Tongue (tissue), 1 donor: ENCODE measurements at regions not wholly inside any gene's neighbourhood (a gene's known extent, or its start where the extent isn't known, plus 50 kb on each side); places are given as distances from the start of the nearest gene placed in this dataset.

Experiments
- DNase-seq: peaks from one replicate; pipeline ENCODE4 v3.0.0-alpha.2; 2015

DNA sequence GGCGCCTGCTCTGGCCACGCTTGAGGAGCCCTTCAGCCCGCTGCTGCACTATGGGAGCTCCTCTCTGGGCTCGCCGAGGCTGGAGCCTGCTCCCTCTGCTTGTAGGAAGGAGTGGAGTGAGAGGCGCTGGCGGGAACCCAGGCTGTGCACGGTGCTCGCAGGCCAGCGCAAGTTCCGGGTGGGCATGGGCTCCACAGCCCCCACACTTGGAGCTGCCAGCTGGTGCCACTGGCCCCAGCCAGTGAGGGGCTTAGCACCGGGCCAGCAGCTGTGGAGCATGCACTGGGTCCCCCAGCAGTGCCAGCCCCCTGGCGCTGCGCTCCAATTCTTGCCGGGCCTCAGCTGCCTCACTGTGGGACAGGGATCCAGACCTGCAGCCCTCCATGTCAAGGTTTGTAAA is 122.1 kb upstream of the CD180 start:
- DNase-seq: no peak

DNA sequence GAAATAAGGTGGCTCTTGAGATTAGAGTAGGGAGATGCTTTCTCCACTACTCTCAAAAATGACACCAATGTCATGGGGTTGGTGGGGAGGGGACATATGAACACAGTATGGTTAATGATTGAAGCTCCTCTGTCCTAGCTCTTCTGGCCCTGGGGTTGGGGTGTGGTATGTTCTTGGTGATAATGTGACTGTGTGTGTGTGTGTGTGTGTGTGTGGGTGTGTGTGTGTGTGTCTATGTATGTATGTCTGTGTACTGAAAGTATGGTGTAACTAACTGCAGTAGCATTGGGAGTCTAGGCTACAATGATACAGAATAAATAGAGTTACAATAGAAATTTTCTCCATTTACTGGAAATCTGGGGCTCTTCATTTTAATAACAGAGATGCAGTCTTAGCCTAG is 121.0 kb upstream of the CD180 start:
- DNase-seq: no peak

DNA sequence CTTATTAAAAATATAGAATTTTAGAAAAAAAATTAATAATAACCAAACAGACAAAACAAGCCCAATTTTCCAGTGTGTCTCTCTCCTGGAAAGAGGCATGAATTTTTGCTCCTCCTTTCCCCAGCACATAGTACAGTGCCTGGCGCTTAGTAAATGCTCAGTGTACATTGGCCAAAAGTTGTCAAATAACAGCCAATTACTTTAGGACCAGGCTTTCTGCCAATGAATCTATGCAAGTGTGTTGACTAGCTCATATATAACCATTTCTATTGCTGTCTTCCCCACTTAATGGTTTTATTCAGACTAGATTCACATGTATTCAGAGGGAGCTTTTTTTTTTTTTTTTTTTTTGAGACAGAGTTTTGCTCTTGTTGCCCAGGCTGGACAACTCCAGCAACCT is 120.1 kb upstream of the CD180 start:
- no peak for DNase-seq

DNA sequence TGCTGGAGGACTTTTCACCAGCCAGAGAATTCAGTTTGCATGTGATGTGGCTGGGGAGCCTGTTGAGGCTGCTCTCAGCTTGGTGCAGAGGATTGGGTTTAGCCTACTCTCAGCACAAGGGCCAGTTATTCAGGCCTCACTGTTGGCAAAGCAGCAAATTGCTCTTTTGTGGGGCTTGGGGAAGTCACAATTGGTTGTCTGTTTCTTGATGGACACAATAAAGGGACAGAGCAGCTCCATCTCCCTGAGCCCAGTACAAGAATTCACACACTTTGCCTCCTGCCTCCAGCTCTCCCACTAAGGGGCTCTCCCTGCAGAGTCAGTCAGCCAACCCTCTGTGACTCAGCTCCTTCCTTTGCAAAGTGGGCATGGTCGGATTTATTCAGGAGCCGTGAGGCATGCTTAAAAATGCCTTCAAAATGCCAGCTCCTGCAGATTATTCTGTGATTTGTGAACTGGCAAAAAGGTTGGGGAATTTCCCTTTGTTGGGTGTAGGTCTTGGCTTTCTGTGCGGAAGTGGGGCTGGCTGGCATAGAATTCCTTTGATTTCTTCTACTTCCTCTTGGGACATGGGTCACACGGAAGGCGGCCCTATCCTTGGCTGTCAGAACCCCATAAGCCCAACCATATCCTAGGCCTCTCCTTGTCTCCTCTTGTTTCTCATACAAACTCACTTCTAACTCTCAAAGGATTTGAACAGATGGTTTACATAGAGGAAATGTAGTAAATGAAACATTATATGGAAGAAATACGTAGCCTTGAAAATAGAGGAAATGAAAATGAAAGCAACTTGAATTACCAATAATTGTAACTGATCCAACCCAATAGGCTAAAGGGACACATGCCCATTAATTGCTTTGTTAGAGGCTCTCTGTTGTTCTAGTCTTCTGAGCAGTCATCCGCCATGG is 118.7 kb upstream of the CD180 start:
- peak; percentile 40 for DNase-seq

DNA sequence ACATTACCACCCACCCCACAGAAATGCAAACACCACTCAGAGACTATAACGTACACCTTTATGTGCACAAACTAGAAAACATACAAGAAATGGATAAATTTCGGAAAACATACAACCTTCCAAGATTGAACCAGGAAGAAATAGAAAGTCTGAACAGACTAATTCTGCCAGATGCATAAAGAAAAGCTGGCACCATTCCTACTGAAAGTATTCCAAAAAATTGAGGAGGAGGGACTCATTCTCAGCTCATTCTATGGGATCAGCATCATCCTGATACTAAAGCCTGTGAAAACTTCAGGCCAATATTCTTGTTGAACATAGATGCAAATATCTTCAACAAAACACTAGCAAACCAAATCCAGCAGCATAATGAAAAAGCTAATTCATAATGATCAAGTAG is 115.1 kb upstream of the CD180 start:
- no peak for DNase-seq

DNA sequence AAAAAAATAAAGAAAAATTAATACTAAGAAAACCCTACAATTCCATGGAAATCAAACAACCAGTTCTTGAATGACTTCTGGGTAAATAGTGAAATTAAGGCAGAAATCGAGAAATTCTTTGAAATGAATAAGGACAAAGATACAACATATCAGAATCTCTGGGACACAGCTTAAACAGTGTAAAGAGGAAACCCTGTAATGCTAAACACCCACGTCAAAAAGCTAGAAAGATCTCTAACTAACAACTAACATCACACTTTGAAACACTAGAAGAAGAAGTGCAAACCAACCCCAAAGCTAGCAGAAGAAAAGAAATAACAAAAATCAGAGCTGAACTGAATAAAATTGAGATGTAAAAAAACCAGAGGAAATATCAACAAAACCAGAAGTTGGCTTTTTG is 114.6 kb upstream of the CD180 start:
- no peak for DNase-seq

DNA sequence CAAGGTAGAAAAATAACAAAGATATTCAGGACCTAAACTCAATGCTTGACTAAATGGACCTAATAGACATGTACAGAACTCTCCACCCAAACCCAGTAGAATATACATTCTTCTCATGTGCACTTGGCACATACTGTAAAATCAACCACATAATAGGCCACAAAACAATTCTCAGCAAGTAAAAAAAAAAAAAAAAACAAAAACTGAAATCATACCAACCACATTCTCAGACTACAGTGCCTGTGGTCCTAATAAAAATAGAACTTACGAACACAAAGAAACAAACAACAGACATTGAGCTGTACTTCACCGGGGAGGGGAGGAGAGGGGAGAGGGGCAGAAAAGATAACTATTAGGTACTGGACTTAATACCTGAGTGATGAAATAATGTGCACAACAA is 114.1 kb upstream of the CD180 start:
- DNase-seq: no peak

DNA sequence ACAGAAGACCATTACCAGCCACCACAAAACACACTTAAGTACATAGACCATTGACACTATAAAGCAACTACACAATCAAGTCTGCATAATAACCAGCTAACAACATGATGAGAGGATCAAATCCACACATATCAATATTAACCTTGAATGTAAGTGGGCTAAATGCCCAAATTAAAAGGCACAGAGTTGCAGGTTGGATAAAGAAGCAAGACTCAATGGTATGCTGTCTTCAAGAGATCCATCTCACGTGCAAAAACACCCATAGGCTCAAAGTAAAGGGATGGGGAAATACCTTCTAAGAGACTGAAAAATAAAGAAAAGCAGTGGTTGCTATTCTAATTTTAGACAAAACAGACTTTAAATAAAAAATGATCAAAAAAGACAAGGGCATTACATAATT is 113.6 kb upstream of the CD180 start:
- no peak for DNase-seq

DNA sequence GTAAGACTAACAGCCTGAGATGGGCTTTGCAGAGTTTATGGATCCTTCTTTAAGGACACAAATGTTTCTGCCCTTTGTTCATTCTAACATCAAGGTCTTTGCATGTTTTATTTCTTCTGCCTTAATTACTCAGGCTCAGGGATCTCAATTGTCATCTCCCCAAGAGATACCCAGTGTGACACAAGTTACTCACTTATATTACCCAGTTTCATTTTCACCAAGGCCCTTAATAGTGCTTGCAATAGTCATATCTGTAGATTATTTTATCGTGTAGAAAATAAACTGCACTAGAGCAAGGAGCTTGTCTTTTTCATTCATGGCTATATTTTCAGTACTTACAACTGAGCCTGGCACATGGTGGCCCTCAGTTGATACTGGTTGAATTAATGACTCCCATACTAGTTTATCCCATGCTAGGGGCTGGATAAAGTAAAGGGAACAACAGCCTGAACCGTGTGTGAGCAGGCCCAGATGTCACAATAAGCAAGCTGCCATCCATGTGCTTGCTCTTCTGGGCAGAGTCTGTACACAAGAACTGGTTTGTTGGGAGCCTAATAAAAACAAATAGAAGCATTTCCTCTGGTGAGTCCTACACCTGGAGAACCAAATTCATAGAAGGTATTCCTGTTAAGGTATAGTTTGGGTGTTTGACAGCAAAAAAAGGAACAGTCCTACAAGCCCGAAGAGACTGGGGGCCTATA is 112.5 kb upstream of the CD180 start:
- DNase-seq: no peak

DNA sequence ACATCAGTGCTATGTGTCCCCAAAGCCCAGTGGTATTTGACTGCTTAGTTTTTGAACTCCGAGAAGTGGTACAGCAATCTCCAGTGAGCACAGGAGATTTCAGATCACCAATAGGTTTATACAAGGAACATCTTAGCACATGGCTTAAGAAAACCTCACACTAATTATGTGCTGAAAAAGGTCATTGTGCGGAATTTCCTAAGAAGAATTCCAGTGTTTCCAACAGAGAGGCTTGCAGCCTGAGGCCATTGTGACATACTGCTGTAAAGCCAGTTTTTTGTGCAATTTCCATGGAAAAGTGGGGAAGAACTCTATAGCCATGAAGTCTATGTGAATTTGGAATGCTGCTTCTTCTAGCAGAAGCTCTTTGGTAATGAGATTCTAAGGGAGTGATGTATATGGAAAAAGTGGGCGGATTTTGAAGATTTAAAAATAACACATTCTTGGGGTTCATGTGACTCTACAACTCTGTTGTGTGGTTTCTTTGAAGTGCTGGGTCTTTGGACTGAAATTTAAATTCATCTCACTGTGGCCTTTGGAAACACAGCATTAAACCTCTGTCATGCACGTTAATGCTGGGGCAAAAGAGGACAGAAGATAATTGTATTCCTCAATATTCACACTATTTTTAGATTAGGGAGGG is 110.5 kb upstream of the CD180 start:
- DNase-seq: peak; percentile 49

DNA sequence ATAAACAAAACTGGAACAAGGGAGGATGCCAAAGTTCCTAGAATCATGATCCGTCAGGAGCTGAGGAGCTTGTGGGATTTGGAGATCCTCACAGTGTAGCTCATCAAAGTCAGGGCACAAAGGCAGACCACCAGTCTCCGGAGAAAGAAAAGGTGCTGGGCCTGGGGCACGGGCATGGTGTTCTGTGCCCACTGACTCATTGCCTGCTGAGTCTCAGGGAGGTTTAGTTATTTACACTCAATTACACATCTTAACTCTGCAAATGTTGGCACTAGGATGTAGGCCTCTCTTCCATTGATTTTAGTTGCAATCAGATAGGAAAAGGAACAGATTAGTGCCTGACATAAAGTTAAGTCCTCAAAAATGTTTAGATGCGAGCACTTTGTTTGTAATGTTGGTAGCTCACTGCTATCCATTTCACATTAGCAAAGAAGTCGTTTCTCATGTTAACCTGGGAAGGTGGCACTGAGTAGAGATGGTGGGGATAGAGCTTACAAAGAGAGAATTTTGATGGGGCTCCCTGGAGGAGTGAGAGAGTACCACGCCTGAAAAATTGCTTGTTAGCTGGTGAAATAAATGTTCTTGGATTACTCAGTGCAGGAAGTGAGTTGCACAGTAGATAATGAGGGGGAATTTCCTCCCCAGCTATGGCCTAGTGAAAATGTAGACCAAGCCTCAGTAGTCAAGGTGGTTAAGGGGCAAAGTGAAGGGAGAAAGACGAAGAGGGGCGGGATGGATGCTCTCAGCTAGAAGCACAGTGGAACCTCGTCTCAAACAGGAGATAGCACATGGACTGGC is 109.5 kb upstream of the CD180 start:
- no peak for DNase-seq

DNA sequence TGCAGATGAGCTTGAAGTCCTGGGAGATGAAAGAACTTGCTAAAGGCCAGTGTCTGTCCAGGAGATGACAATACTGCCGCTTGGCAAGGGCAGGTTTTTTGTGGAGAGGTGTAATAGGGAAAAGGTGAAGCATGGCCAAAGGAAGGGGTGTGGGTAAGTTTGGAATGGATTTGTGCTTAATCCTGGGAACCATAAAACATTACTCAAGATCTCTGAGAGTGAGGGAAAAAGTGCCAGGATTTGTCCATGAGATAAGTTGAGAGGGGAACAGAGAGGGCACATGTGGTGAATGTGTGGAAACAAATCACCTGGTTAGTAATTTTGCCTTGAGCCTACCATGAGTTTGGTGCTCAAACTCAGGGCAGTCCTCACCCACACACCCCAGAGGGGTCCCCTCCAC is 108.8 kb upstream of the CD180 start:
- DNase-seq: no peak

DNA sequence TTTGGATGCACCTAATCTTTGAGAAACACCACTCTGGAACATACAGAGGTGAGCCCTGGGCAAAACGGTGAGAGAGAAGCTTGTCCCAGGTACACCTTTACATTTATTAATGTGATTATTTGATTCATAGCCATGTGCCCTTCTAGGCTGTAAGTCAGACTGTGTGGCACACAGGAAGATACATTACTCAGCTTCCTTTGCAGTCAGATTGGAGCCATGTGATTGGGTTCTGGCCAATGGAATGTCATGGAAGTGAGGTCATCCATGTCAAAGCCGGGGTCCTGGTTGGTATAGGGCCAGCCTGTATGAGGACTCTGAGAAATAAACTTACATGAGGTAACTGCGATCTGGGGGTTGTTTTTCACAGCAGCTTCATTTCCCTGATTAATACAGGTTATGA is 106.8 kb upstream of the CD180 start:
- DNase-seq: no peak

DNA sequence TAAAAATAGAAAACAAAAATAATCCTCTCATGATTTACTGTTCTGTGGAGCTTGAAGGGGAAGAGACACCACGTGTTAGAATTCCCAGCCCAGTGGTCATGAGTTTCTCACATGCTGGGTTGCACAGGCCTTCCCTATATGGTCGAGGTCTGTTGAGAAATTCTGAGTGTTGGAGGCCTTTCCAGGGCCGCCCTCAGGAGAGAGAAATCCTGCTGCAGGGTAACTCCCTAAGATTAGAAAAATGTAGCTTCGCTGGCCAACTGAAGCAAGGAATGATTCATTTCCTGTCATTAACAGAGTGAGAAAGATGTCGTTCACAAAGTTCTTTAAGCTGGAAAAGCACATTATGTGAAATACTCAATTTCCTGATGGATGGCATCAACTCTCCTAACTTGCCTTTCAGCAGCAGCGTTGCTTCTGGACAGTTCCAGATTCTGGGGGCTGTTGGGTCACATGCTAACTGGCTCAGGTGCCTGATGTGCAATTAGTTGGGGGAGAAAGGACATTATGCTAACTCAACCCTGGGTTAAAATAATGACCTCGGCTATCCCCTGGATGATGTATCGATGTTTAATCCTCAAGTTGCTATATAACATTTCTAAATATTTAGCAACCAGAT is 104.8 kb upstream of the CD180 start:
- peak; percentile 45 for DNase-seq

DNA sequence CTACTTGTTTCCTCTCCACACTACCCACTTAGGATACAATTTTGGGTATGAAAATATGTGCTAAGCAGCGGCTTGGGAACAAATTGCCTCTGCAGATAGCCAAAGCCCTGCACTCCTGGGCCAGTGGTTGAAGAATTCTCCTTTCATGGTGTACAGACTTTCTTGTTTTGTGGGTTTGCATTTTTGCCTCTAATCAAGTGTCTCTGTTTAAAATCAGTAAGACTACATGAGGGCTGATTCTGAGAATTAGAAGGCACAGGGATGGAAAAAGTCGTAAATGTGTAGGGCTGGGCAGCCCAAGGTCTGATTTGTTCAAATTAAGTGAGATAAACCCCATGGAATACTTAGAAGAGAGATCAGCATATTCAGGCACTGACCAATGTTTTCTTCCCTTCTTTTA is 103.7 kb upstream of the CD180 start:
- no peak for DNase-seq

DNA sequence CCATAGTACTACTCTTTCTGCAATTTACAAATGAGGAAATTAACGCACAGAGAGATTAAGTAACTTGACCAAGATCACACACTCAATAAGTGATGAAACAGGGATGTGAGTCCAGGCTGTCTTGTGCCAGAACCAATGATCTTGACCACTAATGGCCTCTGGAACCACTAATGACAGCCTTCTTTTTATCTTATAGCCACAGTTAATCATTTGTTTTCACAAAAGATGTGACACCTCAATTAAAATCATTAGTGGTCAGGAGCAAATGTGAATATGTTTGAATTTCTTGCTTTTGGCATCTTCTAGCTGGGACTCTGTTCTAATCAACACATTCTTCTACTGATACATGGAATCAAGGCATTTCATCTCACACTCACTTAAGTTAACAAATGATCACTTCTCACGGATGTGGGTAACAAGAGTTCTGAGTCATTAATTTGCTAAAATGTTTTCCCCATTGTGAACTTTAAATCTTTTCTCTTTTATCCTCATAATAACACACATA is 102.7 kb upstream of the CD180 start:
- no peak for DNase-seq

DNA sequence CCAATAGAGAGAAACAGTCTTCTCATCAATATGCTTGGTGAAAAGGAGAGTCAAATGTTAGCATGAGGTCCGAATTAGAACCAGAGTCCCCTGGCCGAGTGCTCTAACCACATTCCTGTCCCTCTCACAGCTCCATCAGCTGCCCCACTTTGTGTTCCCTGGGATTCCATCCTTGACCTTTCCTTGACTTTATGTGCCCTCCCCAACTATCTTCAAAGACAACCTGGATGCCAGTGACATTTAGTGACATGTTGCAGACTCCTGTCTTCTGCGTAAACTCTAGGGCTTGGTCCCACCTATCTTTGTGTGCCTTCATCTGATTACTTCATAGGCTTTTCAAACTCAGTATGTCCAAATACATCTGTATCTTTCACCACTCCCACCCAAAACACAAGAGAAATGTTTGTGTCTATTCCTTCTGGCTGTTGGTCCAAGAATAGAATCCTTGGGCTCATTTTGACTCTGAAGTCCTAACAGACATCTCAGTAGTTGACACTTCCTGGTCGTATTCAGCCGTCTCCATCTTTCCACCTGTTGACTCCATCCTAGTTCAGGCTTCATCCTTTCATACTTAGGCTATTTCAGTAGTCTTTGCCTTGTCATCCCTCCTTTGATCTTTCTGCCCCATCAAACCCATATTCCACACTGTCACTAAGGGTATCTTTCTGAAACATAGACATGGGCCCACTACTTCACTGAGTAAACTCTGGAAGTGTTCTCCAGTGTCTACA is 101.4 kb upstream of the CD180 start:
- no peak for DNase-seq

DNA sequence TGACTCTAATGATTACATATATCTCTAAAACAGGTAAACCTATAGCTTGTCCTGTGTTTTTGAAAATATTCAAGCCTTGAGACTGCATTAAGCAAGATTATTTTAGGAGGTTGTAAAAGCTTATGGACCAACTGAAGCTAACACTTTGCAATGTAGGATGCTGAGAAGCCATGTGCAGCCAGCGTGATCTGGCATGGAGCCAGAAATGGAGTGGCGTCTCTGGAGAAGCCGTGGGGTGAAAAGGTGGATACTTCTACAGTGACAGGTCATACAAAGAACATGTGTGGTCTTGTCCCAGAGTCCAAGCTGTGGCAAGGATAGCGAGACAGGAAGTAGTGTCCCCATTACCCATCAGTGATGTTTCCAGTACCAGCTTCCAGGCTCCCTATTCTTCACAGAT is 100.8 kb upstream of the CD180 start:
- no peak for DNase-seq

DNA sequence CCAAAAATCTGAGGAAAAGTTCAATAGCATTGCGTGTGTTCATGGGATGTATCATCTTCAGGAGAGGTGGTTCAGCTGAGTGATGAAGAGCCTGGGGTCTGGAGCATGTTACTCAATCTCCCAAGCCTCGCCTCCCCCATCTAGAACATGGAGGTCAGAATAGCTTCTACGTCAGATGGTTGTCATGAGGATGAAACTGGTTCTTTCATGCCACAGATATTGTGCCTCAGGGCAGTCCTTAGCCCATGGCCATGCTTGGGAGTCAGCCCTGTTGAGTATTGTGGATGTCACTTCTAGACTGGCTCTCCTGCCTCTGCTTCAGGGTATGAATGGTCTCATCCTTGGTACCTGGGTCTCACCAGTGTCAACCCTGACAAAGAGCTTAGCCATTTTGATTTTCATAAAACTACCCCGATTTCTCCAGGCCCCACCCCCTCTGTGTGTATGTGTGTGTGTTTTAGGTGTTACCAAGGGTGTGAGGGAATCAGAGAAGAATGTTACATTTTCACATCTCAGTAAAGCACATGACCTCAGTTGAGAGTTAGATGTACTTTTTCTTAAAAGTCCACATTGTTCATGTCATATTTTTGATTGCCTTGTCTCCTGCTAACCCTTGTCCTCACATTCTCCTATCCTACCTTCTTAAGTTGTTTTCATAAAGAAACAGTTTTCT is 97.8 kb upstream of the CD180 start:
- DNase-seq: no peak

DNA sequence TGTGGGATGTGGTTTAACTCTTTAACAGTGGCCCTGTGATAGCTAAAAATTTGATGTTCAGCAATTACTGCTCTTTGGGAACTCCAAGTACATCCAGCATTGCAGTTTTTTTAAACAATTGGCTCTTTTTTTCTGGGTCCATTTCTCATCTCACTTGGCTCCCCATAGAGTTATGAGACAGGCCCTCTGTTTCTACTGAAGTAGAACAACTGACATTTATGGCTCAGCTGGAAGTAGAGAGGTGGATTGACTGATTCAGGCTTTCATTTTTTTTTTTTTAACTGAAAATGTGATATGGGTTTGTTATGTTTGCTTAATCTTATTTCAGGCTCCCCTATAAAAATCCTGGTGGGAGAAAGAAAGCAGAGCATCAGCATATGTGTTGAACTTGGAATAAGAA is 96.6 kb upstream of the CD180 start:
- DNase-seq: no peak
